ENCODE measurements at regions not wholly inside any gene's neighbourhood (a gene's known extent, or its start where the extent isn't known, plus 50 kb on each side); places are given as distances from the start of the nearest gene placed in this dataset.

- Histone ChIP-seq H3K27me3 (ENCODE audit: insufficient read depth, low read depth, low read length) (no peaks in the 10 kb centered on the region), H2AFZ (ENCODE audit: low read depth, low read length) (no peak overlapping the region), H3F3A (ENCODE audit: insufficient read depth, low read length, poor library complexity, severe bottlenecking) (no peaks in the 10 kb centered on the region), H4K20me1 (ENCODE audit: insufficient read depth) (no peaks in the 10 kb centered on the region), H3K9me3 (ENCODE audit: low read length) (no peaks in the 10 kb centered on the region), H3K79me2 (replicated peaks; ENCODE audit: insufficient read depth, low read length) (no peaks in the 10 kb centered on the region), H3K9me2 (ENCODE audit: insufficient read depth, low read length) (no peaks in the 10 kb centered on the region), H3K27ac (ENCODE audit: low read length) (no peak overlapping the region), H3K9ac (ENCODE audit: low read length) (no peak overlapping the region), H3K36me3 (ENCODE audit: insufficient read depth, low read length) (no peaks in the 10 kb centered on the region), H3K4me2 (ENCODE audit: low read length) (no peak overlapping the region), H3K4me3 (ENCODE audit: low read length) (no peak overlapping the region)
- no peak for TF ChIP-seq RAD21 (conservative IDR thresholded peaks at IDR 0.05)
- no peak for TF ChIP-seq CTCF (IDR thresholded peaks at IDR 0.05; ENCODE audit: poor library complexity, severe bottlenecking)
- TF ChIP-seq POLR2AphosphoS5 (IDR thresholded peaks at IDR 0.05), result no peak
- TF ChIP-seq EZH2 (IDR thresholded peaks at IDR 0.05; ENCODE audit: borderline replicate concordance, insufficient read depth, low read length, poor library complexity, severe bottlenecking), result no peak
- TF ChIP-seq SMC3 (conservative IDR thresholded peaks at IDR 0.05; ENCODE audit: poor library complexity), result no peak
- TF ChIP-seq TAF1 (IDR thresholded peaks at IDR 0.05; ENCODE audit: low read depth), result no peak
- no peak for TF ChIP-seq EP300 (conservative IDR thresholded peaks at IDR 0.05; ENCODE audit: poor library complexity, severe bottlenecking)
- no peak for TF ChIP-seq REST (IDR thresholded peaks at IDR 0.05; ENCODE audit: borderline replicate concordance)
- TF ChIP-seq MXI1 (conservative IDR thresholded peaks at IDR 0.05; ENCODE audit: poor library complexity, severe bottlenecking), result no peak
These were observed 81.8 kb upstream of the RASA1 start for GRCh38 chr5:87185838-87186237.

GRCh38 chr5:87188391-87188790, 79.3 kb upstream of the RASA1 start:
- no peak overlapping the region for H3K27ac ChIP-seq (ENCODE audit: low read length)
- no peaks in the 10 kb centered on the region for H3K36me3 ChIP-seq (ENCODE audit: insufficient read depth, low read length)
- TF ChIP-seq TAF1 (IDR thresholded peaks at IDR 0.05; ENCODE audit: low read depth) (no peak), POLR2AphosphoS5 (IDR thresholded peaks at IDR 0.05) (no peak), REST (IDR thresholded peaks at IDR 0.05; ENCODE audit: borderline replicate concordance) (no peak), SMC3 (conservative IDR thresholded peaks at IDR 0.05; ENCODE audit: poor library complexity) (no peak), EZH2 (IDR thresholded peaks at IDR 0.05; ENCODE audit: borderline replicate concordance, insufficient read depth, low read length, poor library complexity, severe bottlenecking) (no peak), CTCF (IDR thresholded peaks at IDR 0.05; ENCODE audit: poor library complexity, severe bottlenecking) (no peak), EP300 (conservative IDR thresholded peaks at IDR 0.05; ENCODE audit: poor library complexity, severe bottlenecking) (no peak), RAD21 (conservative IDR thresholded peaks at IDR 0.05) (no peak), MXI1 (conservative IDR thresholded peaks at IDR 0.05; ENCODE audit: poor library complexity, severe bottlenecking) (no peak)
- no peaks in the 10 kb centered on the region for H3K27me3 ChIP-seq (ENCODE audit: insufficient read depth, low read depth, low read length)
- H3K79me2 ChIP-seq (replicated peaks; ENCODE audit: insufficient read depth, low read length), result no peaks in the 10 kb centered on the region
- H3F3A ChIP-seq (ENCODE audit: insufficient read depth, low read length, poor library complexity, severe bottlenecking), result no peaks in the 10 kb centered on the region
- H4K20me1 ChIP-seq (ENCODE audit: insufficient read depth), result no peaks in the 10 kb centered on the region
- H3K4me2 ChIP-seq (ENCODE audit: low read length), result no peak overlapping the region
- H3K9ac ChIP-seq (ENCODE audit: low read length), result no peak overlapping the region
- H2AFZ ChIP-seq (ENCODE audit: low read depth, low read length), result no peak overlapping the region
- H3K9me2 ChIP-seq (ENCODE audit: insufficient read depth, low read length), result no peaks in the 10 kb centered on the region
- no peaks in the 10 kb centered on the region for H3K9me3 ChIP-seq (ENCODE audit: low read length)
- H3K4me3 ChIP-seq (ENCODE audit: low read length), result no peak overlapping the region

Data from neural cell (in vitro differentiated cells).